Gastroesophageal sphincter (tissue), 3 donors: ENCODE measurements at regions not wholly inside any gene's neighbourhood (a gene's known extent, or its start where the extent isn't known, plus 50 kb on each side); places are given as distances from the start of the nearest gene placed in this dataset.

Experiments
- POLR2AphosphoS5 ChIP-seq: sonication (generic); formaldehyde crosslinking; IDR thresholded peaks from one replicate; pipeline ENCODE4 v1.6.1; 2017; ENCODE audit warnings: antibody characterized with exemption
- TF ChIP-seq, protein P1 (sequence below), 4 experiments: fragments of 200-600 bp in 2 of 4; fragments of 450-650 bp in 2 of 4; sonication (generic) in 1 of 4; IDR thresholded peaks; one replicate each; pipeline ENCODE4 v1.5.1; 2017 to 2019; ENCODE audit warnings: antibody characterized with exemption in 4 of 4, mild to moderate bottlenecking in 2 of 4, moderate library complexity in 2 of 4

DNA sequence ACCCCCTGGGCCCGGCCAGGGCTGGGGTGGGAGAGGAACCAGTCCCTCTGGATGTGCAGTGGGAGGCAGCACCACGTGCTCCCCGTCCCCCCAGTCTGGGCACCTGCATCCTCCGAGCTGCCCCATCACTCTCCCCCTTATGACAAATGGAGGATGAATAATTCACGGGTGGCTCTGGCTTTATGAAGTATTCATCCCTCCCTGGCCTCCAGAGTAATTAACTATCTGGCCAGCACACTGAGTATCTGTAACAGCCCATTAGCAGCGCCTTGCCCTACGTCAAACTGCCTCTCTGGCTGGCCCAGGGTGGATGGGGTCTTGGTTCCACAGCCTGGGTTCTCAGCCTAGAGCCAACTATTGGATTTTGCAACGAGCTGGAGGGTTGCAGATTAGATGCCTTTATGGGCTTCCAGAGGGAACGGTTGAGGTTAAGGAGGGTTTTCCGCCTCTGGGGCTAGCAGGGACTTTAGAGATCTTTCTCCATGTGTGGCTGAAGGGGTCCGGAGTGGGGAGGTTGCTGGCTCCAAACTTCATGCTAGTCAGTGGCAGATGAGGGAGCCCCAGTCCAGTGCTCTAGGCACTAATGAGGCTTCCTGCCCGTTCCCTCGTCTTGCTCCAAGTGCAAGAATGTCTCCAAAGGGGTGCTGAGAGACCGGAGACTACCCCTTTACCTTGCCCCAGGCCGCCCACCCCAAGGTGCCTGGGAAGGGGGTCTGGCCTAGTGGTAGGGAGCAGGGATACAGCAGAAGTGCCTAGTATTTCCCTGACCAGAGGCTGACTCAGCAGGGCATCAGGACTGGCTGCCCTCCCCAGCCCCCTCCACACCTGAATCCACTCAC, 53.5 kb upstream of the MLN start:
- TF ChIP-seq, protein P1, sequence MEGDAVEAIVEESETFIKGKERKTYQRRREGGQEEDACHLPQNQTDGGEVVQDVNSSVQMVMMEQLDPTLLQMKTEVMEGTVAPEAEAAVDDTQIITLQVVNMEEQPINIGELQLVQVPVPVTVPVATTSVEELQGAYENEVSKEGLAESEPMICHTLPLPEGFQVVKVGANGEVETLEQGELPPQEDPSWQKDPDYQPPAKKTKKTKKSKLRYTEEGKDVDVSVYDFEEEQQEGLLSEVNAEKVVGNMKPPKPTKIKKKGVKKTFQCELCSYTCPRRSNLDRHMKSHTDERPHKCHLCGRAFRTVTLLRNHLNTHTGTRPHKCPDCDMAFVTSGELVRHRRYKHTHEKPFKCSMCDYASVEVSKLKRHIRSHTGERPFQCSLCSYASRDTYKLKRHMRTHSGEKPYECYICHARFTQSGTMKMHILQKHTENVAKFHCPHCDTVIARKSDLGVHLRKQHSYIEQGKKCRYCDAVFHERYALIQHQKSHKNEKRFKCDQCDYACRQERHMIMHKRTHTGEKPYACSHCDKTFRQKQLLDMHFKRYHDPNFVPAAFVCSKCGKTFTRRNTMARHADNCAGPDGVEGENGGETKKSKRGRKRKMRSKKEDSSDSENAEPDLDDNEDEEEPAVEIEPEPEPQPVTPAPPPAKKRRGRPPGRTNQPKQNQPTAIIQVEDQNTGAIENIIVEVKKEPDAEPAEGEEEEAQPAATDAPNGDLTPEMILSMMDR (IDR thresholded peaks at IDR 0.05) = no peak
- TF ChIP-seq POLR2AphosphoS5 = no peak
